HCT116 (cell line): ENCODE measurements at regions not wholly inside any gene's neighbourhood (a gene's known extent, or its start where the extent isn't known, plus 50 kb on each side); places are given as distances from the start of the nearest gene placed in this dataset.

Experiments
- EZH2 ChIP-seq: fragments of 200-600 bp; sonication (generic); IDR thresholded peaks from 2 replicates; pipeline ENCODE4 v1.6.1; 2017; ENCODE audit warnings: antibody characterized with exemption, mixed run types
- SP1 ChIP-seq: IDR thresholded peaks from 2 replicates; pipeline ENCODE4 v1.6.1; 2012; ENCODE audit warnings: low read depth
- TF ChIP-seq, protein P1 (sequence below): IDR thresholded peaks from 2 replicates; pipeline ENCODE4 v1.6.1; 2011; ENCODE audit warnings: mild to moderate bottlenecking, low read length, moderate library complexity; ENCODE audit not compliant: insufficient replicate concordance; ENCODE audit errors: extremely low read depth
- TF ChIP-seq, protein P2 (sequence below), 3 experiments: fragments of 200-600 bp in 1 of 3; sonication (generic) in 1 of 3; IDR thresholded peaks in 2 of 3; conservative IDR thresholded peaks in 1 of 3; 2 replicates each; pipeline ENCODE4 v1.5.1; 2012 to 2017; ENCODE audit warnings: low read depth in 2 of 3, low read length in 2 of 3, antibody characterized with exemption in 1 of 3, borderline replicate concordance in 1 of 3, control low read depth in 1 of 3, mild to moderate bottlenecking in 1 of 3, mixed read lengths in 1 of 3, mixed run types in 1 of 3, moderate library complexity in 1 of 3; ENCODE audit not compliant: insufficient read depth in 1 of 3
- TF ChIP-seq, protein P3 (sequence below): IDR thresholded peaks from 2 replicates; pipeline ENCODE4 v1.6.1; 2012

DNA sequence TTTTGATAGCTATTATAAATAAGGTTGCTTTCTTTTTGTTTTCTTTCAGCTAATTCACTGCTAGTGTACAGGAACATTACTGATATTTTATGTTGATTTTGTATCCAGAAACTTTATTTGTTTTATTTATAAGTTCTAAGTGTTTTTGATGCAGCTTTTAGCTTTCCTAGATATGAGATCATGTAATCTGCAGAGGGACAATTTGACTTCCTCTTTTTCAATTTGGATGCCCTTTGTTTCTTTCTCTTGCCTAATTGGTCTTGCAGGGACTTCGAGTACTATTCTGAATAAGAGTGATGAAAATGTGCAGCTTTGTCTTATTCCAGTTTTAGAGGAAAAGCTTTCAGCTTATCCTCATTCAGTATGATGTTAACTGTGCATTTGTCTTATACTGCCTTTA, 643.4 kb upstream of the CDH2 start:
- TF ChIP-seq, protein P1, sequence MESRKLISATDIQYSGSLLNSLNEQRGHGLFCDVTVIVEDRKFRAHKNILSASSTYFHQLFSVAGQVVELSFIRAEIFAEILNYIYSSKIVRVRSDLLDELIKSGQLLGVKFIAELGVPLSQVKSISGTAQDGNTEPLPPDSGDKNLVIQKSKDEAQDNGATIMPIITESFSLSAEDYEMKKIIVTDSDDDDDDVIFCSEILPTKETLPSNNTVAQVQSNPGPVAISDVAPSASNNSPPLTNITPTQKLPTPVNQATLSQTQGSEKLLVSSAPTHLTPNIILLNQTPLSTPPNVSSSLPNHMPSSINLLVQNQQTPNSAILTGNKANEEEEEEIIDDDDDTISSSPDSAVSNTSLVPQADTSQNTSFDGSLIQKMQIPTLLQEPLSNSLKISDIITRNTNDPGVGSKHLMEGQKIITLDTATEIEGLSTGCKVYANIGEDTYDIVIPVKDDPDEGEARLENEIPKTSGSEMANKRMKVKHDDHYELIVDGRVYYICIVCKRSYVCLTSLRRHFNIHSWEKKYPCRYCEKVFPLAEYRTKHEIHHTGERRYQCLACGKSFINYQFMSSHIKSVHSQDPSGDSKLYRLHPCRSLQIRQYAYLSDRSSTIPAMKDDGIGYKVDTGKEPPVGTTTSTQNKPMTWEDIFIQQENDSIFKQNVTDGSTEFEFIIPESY, result no peak
- TF ChIP-seq EZH2 (no peak), SP1 (no peak)
- TF ChIP-seq, protein P2, sequence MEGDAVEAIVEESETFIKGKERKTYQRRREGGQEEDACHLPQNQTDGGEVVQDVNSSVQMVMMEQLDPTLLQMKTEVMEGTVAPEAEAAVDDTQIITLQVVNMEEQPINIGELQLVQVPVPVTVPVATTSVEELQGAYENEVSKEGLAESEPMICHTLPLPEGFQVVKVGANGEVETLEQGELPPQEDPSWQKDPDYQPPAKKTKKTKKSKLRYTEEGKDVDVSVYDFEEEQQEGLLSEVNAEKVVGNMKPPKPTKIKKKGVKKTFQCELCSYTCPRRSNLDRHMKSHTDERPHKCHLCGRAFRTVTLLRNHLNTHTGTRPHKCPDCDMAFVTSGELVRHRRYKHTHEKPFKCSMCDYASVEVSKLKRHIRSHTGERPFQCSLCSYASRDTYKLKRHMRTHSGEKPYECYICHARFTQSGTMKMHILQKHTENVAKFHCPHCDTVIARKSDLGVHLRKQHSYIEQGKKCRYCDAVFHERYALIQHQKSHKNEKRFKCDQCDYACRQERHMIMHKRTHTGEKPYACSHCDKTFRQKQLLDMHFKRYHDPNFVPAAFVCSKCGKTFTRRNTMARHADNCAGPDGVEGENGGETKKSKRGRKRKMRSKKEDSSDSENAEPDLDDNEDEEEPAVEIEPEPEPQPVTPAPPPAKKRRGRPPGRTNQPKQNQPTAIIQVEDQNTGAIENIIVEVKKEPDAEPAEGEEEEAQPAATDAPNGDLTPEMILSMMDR (IDR thresholded peaks at IDR 0.05 in 2 of 3, conservative IDR thresholded peaks at IDR 0.05 in 1 of 3; ENCODE audit: borderline replicate concordance in 1 of 3, insufficient read depth in 1 of 3, low read depth in 2 of 3, low read length in 2 of 3), result no peak
- TF ChIP-seq, protein P3, sequence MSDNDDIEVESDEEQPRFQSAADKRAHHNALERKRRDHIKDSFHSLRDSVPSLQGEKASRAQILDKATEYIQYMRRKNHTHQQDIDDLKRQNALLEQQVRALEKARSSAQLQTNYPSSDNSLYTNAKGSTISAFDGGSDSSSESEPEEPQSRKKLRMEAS, result no peak
